Endothelial cell (in vitro differentiated cells): ENCODE measurements at regions not wholly inside any gene's neighbourhood (a gene's known extent, or its start where the extent isn't known, plus 50 kb on each side); places are given as distances from the start of the nearest gene placed in this dataset.

Source experiments
- DNase-seq: peaks from one replicate; pipeline ENCODE4 v3.0.0; 2021; ENCODE audit warnings: low spot score
- H3K27ac Mint-ChIP-seq: one replicate; pipeline ENCODE4 v1.8.0; 2021; ENCODE audit warnings: mixed read lengths, inconsistent platforms; ENCODE audit not compliant: unreplicated experiment
- H3K27me3 Mint-ChIP-seq: one replicate; pipeline ENCODE4 v1.8.0; 2021; ENCODE audit warnings: mild to moderate bottlenecking, moderate library complexity, mixed read lengths, inconsistent platforms; ENCODE audit not compliant: unreplicated experiment
- H3K36me3 Mint-ChIP-seq: one replicate; pipeline ENCODE4 v1.8.0; 2021; ENCODE audit warnings: mild to moderate bottlenecking, low read depth, mixed read lengths, inconsistent platforms; ENCODE audit not compliant: unreplicated experiment
- H3K4me1 Mint-ChIP-seq: one replicate; pipeline ENCODE4 v1.8.0; 2021; ENCODE audit warnings: mild to moderate bottlenecking, mixed read lengths, inconsistent platforms; ENCODE audit not compliant: unreplicated experiment
- H3K4me3 Mint-ChIP-seq: one replicate; pipeline ENCODE4 v1.8.0; 2021; ENCODE audit warnings: mild to moderate bottlenecking, mixed read lengths, inconsistent platforms; ENCODE audit not compliant: unreplicated experiment
- H3K9me3 Mint-ChIP-seq: one replicate; pipeline ENCODE4 v1.8.0; 2021; ENCODE audit warnings: mixed read lengths, inconsistent platforms; ENCODE audit not compliant: unreplicated experiment
- TF ChIP-seq, protein P1 (sequence below): fragments of 200-600 bp; sonication (generic); IDR thresholded peaks from one replicate; pipeline ENCODE4 v1.5.0; 2021; ENCODE audit warnings: antibody characterized with exemption; ENCODE audit not compliant: unreplicated experiment

DNA sequence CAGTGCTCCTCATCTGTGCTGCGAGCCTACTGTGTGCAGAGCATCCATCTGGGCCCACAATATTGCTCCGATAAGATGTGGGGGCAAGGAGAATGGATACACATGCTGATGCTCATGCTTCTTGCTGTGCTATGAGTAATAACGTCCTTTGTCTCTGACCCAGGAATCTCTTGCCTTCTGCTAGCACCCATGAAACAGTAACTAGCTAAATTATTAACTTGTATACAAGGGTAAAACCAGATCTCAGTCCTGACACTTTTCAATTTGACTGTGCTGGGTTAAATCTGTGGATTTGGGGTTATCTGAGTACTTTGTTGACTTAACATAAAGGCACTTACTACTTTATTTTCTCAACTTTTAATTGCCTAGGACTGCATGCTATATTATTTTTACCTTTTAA lies 357.6 kb downstream of the SLC4A3 start:
- H3K36me3 Mint-ChIP-seq: no peaks in the 10 kb centered on the region
- H3K4me3 Mint-ChIP-seq: no peak overlapping the region
- TF ChIP-seq, protein P1, sequence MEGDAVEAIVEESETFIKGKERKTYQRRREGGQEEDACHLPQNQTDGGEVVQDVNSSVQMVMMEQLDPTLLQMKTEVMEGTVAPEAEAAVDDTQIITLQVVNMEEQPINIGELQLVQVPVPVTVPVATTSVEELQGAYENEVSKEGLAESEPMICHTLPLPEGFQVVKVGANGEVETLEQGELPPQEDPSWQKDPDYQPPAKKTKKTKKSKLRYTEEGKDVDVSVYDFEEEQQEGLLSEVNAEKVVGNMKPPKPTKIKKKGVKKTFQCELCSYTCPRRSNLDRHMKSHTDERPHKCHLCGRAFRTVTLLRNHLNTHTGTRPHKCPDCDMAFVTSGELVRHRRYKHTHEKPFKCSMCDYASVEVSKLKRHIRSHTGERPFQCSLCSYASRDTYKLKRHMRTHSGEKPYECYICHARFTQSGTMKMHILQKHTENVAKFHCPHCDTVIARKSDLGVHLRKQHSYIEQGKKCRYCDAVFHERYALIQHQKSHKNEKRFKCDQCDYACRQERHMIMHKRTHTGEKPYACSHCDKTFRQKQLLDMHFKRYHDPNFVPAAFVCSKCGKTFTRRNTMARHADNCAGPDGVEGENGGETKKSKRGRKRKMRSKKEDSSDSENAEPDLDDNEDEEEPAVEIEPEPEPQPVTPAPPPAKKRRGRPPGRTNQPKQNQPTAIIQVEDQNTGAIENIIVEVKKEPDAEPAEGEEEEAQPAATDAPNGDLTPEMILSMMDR: no peak
- H3K9me3 Mint-ChIP-seq: no peaks in the 10 kb centered on the region
- DNase-seq: no peak
- no peaks in the 10 kb centered on the region for H3K27me3 Mint-ChIP-seq
- no peak overlapping the region for H3K27ac Mint-ChIP-seq
- peaks cover 9% of the 10 kb centered on the region for H3K4me1 Mint-ChIP-seq

DNA sequence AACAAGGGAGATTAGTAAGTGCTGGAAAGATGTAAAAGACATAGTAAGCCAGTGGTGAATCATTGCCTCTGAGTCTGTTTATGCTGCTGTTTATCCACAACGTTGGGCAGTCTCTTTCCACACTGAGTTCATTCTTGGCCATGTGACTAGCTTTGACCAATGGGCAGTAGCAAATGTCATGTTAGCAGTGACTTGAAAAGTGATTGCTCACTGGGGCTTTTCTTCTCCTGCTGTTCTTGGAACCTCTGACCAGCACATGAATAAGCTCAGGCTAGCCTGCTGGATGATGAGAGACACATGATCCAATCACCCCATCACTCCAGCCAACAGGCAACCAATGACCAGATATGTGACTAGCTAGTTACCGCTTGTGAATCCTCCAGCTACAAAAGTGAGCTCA lies 360.4 kb downstream of the SLC4A3 start:
- TF ChIP-seq, protein P1: no peak
- DNase-seq: no peak
- Mint-ChIP-seq H3K4me1 (peaks cover 9% of the 10 kb centered on the region), H3K36me3 (no peaks in the 10 kb centered on the region), H3K9me3 (no peaks in the 10 kb centered on the region), H3K27ac (no peak overlapping the region), H3K4me3 (no peak overlapping the region), H3K27me3 (no peaks in the 10 kb centered on the region)

DNA sequence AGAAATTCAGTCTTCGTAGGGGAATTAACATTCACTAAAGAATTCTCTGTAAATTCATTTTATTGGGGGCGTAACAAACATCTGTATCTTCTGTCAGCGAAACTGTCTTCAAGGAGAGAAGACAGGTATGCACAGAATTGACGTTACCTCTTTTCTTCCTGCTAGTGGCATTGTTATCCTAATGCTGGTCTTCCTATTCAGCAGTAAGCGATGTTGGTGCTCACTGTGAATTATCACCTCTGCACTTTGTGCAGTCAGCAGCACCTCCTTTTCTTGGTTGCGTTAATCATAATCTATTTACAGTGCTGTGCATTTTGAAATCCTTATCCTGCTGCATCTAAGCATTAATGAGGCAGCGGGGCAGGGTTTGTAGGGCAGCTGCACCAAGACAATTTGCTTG lies 362.3 kb downstream of the SLC4A3 start:
- no peaks in the 10 kb centered on the region for H3K27me3 Mint-ChIP-seq
- no peak for DNase-seq
- H3K27ac Mint-ChIP-seq: no peak overlapping the region
- peaks cover 9% of the 10 kb centered on the region for H3K4me1 Mint-ChIP-seq
- H3K9me3 Mint-ChIP-seq: no peaks in the 10 kb centered on the region
- TF ChIP-seq, protein P1: no peak
- H3K36me3 Mint-ChIP-seq: no peaks in the 10 kb centered on the region
- no peak overlapping the region for H3K4me3 Mint-ChIP-seq

DNA sequence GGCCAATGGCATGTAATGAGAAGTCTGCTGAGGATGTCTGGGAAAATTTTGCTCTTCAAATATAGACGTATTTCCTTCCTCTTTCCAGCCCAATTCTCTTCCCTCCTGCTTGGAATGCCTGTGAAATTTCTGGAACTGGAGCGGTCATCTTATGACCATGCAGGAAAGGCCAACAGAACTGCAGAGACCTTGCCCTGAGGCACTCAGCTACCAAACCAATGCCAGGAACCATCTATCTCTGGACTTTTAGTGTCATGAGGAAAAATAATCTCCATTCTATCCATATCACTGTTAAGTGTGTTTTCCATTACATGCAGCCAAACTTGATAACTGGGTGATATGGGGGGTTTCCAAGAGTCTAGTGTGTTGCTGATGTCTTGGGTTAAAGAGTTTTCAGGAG lies 363.7 kb downstream of the SLC4A3 start:
- TF ChIP-seq, protein P1: no peak
- Mint-ChIP-seq H3K4me3 (no peak overlapping the region), H3K27me3 (no peaks in the 10 kb centered on the region), H3K27ac (no peak overlapping the region), H3K4me1 (peaks cover 9% of the 10 kb centered on the region), H3K9me3 (no peaks in the 10 kb centered on the region), H3K36me3 (no peaks in the 10 kb centered on the region)
- no peak for DNase-seq

DNA sequence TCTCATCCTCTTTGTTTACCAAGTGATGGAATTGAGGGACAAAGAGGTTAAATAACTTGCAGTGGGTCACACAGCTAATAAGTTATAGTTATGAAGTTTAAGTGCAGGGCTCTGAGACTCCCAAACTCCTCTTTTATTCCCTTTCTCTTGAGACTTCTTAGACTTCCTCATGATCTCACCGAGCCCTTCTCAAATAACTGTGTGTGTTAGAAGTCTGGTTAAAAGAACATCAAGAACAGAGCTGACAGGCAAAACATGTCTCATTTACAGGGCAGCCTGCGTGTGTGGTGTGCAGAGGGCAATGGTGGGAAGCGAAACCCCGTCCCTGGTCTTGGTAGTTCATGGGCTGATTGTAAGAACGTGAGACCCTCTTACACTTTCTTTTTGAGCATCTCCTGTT lies 368.0 kb downstream of the SLC4A3 start:
- no peaks in the 10 kb centered on the region for H3K9me3 Mint-ChIP-seq

More for the DNA sequence above, 368.0 kb downstream of the SLC4A3 start:
- Mint-ChIP-seq H3K4me1 (no peaks in the 10 kb centered on the region), H3K27me3 (no peaks in the 10 kb centered on the region), H3K36me3 (no peaks in the 10 kb centered on the region), H3K27ac (no peak overlapping the region), H3K4me3 (no peak overlapping the region)
- TF ChIP-seq, protein P1: no peak
- DNase-seq: no peak
